Cardiac muscle cell (in vitro differentiated cells and primary cell): ENCODE measurements at regions not wholly inside any gene's neighbourhood (a gene's known extent, or its start where the extent isn't known, plus 50 kb on each side); places are given as distances from the start of the nearest gene placed in this dataset.

Source experiments
- DNase-seq, 2 donors: peaks; one replicate each; pipeline versions ENCODE4 v3.0.0 to v3.0.0-alpha.2; 2010 to 2017; ENCODE audit warnings: low read depth in 1 of 2, low spot score in 1 of 2
- H3K27ac ChIP-seq: fragments of 200-600 bp; sonication (generic); 2 replicates; pipeline ENCODE4 v1.5.1; 2016
- H3K27me3 ChIP-seq: fragments of 200-600 bp; sonication (generic); 2 replicates; pipeline ENCODE4 v1.6.0; 2016; ENCODE audit warnings: control low read depth
- H3K36me3 ChIP-seq: fragments of 200-600 bp; sonication (generic); 2 replicates; pipeline ENCODE4 v1.5.1; 2016; ENCODE audit warnings: control low read depth
- H3K4me1 ChIP-seq: fragments of 200-600 bp; sonication (generic); 2 replicates; pipeline ENCODE4 v1.8.1; 2017; ENCODE audit warnings: low read depth, mild to moderate bottlenecking, mixed run types
- H3K4me3 ChIP-seq: fragments of 200-600 bp; sonication (generic); 2 replicates; pipeline ENCODE4 v1.5.1; 2016; ENCODE audit warnings: mild to moderate bottlenecking
- H3K9me3 ChIP-seq: fragments of 200-600 bp; sonication (generic); 2 replicates; pipeline ENCODE4 v1.5.1; 2017; ENCODE audit warnings: low read depth, mild to moderate bottlenecking, control low read depth
- CTCF ChIP-seq: IDR thresholded peaks from 2 replicates; pipeline ENCODE4 v1.5.1; 2012; ENCODE audit warnings: low read depth, mild to moderate bottlenecking, low read length

GRCh38 chr3:124207873-124208485, 216.1 kb upstream of the ROPN1 start:
- H3K27me3 ChIP-seq, result no peaks in the 10 kb centered on the region
- TF ChIP-seq CTCF, result no peak
- H3K9me3 ChIP-seq, result no peaks in the 10 kb centered on the region
- H3K4me1 ChIP-seq, result no peaks in the 10 kb centered on the region
- H3K36me3 ChIP-seq, result no peaks in the 10 kb centered on the region
- no peak overlapping the region for H3K4me3 ChIP-seq
- no peak overlapping the region for H3K27ac ChIP-seq
- DNase-seq, result no peak

GRCh38 chr3:124209426-124209825, 217.5 kb upstream of the ROPN1 start:
- no peak for TF ChIP-seq CTCF
- Histone ChIP-seq H3K4me1 (no peaks in the 10 kb centered on the region), H3K4me3 (no peak overlapping the region), H3K36me3 (no peaks in the 10 kb centered on the region), H3K27me3 (no peaks in the 10 kb centered on the region), H3K9me3 (no peaks in the 10 kb centered on the region), H3K27ac (no peak overlapping the region)
- DNase-seq, result peak in 1 of 2 donors; percentile 16

- no peak for DNase-seq
- TF ChIP-seq CTCF, result no peak
Observed at GRCh38 chr3:124210899-124211298, 219.0 kb upstream of the ROPN1 start.

GRCh38 chr3:124213641-124214040, 221.7 kb upstream of the ROPN1 start:
- no peaks in the 10 kb centered on the region for H3K36me3 ChIP-seq
- DNase-seq, result no peak
- H3K4me1 ChIP-seq, result no peaks in the 10 kb centered on the region
- H3K9me3 ChIP-seq, result no peaks in the 10 kb centered on the region
- H3K27me3 ChIP-seq, result no peaks in the 10 kb centered on the region
- H3K4me3 ChIP-seq, result no peak overlapping the region
- no peak for TF ChIP-seq CTCF
- no peak overlapping the region for H3K27ac ChIP-seq

More at GRCh38 chr3:124210899-124211298, 219.0 kb upstream of the ROPN1 start:
- no peaks in the 10 kb centered on the region for H3K27me3 ChIP-seq
- no peaks in the 10 kb centered on the region for H3K9me3 ChIP-seq
- no peak overlapping the region for H3K4me3 ChIP-seq
- no peaks in the 10 kb centered on the region for H3K36me3 ChIP-seq
- no peaks in the 10 kb centered on the region for H3K4me1 ChIP-seq
- no peak overlapping the region for H3K27ac ChIP-seq

GRCh38 chr3:124217542-124217941, 225.6 kb upstream of the ROPN1 start:
- H3K27me3 ChIP-seq, result no peaks in the 10 kb centered on the region
- H3K4me3 ChIP-seq, result no peak overlapping the region
- no peak overlapping the region for H3K27ac ChIP-seq
- no peaks in the 10 kb centered on the region for H3K36me3 ChIP-seq
- H3K4me1 ChIP-seq, result no peaks in the 10 kb centered on the region
- no peaks in the 10 kb centered on the region for H3K9me3 ChIP-seq
- no peak for TF ChIP-seq CTCF
- peak; percentile 84 to 89 for DNase-seq

GRCh38 chr3:124221422-124221821, 229.5 kb upstream of the ROPN1 start:
- H3K4me3 ChIP-seq, result no peak overlapping the region
- H3K9me3 ChIP-seq, result no peaks in the 10 kb centered on the region
- no peak overlapping the region for H3K27ac ChIP-seq
- no peaks in the 10 kb centered on the region for H3K27me3 ChIP-seq
- no peaks in the 10 kb centered on the region for H3K4me1 ChIP-seq
- H3K36me3 ChIP-seq, result no peaks in the 10 kb centered on the region
- TF ChIP-seq CTCF, result no peak
- no peak for DNase-seq
